Endothelial cell of umbilical vein (primary cell): ENCODE measurements at regions not wholly inside any gene's neighbourhood (a gene's known extent, or its start where the extent isn't known, plus 50 kb on each side); places are given as distances from the start of the nearest gene placed in this dataset.

Experiments
- BruUV-seq: library from RNA; stranded (reverse); fragments of 400-500 nt; replicated peaks from 2 replicates; lab custom pipeline; 2021; lab: Mats Ljungman, UMichigan
- CTCF ChIA-PET: fragments of 300-600, 350-600 bp; sonication (Branson Sonifier 250); formaldehyde crosslinking; loops from one replicate; lab custom pipeline; 2021; ENCODE audit warnings: antibody characterized with exemption, inconsistent platforms; lab: Charles Lee
- POLR2A ChIA-PET: fragments of 300-600, 350-600 bp; sonication (Branson Sonifier 250); formaldehyde crosslinking; loops from one replicate; lab custom pipeline; 2021; ENCODE audit warnings: antibody characterized with exemption, inconsistent platforms; lab: Charles Lee
- DNase-seq: peaks from one replicate; pipeline ENCODE4 v3.0.0-alpha.2; 2011; ENCODE audit warnings: low read depth, low spot score
- FAIRE-seq: peaks from 2 replicates; lab custom pipeline; 2011; peaks lifted over from hg19 to GRCh38; lab: Jason Lieb, UNC
- H2AFZ ChIP-seq: 2 replicates; pipeline ENCODE4 v1.6.0; 2012; ENCODE audit warnings: low read depth, low read length, control low read depth, inconsistent platforms
- H3K27ac ChIP-seq: 2 replicates; pipeline ENCODE4 v1.5.1; 2011; ENCODE audit warnings: low read depth, mild to moderate bottlenecking, control low read depth, low read length, moderate library complexity; ENCODE audit not compliant: insufficient read depth
- H3K27me3 ChIP-seq, 2 experiments: 2 replicates each; pipeline versions ENCODE4 v1.6.0 to v1.6.1; 2011; ENCODE audit warnings: low read length in 2 of 2, mixed read lengths in 1 of 2; ENCODE audit not compliant: control insufficient read depth in 2 of 2, insufficient read depth in 2 of 2
- H3K36me3 ChIP-seq, 2 experiments: 2 replicates in 1 of 2; 3 replicates in 1 of 2; pipeline ENCODE4 v1.5.1; 2011; ENCODE audit warnings: low read length in 2 of 2, mild to moderate bottlenecking in 1 of 2, moderate library complexity in 1 of 2; ENCODE audit not compliant: control insufficient read depth in 2 of 2, insufficient read depth in 2 of 2; ENCODE audit errors: extremely low read depth in 1 of 2
- H3K4me1 ChIP-seq: 3 replicates; pipeline ENCODE4 v1.5.1; 2011; ENCODE audit warnings: mild to moderate bottlenecking, low read length; ENCODE audit not compliant: control insufficient read depth, insufficient read depth; ENCODE audit errors: extremely low read depth
- H3K4me2 ChIP-seq: 2 replicates; pipeline ENCODE4 v1.6.1; 2011; ENCODE audit warnings: low read length, control low read depth, mixed read lengths; ENCODE audit not compliant: insufficient read depth
- H3K4me3 ChIP-seq, 3 experiments: fragments of 200-600 bp in 1 of 3; sonication (generic), shearing (Covaris generic) in 1 of 3; replicated peaks in 1 of 3; 2 replicates each; pipeline ENCODE4 v1.5.1; 2011 to 2016; ENCODE audit warnings: control low read depth in 3 of 3, low read length in 3 of 3, mild to moderate bottlenecking in 2 of 3, inconsistent platforms in 1 of 3, low read depth in 1 of 3, moderate library complexity in 1 of 3; ENCODE audit not compliant: insufficient read depth in 1 of 3
- H3K79me2 ChIP-seq: 2 replicates; pipeline ENCODE4 v1.6.0; 2012; ENCODE audit warnings: low read length, inconsistent platforms; ENCODE audit not compliant: control insufficient read depth, insufficient read depth
- H3K9ac ChIP-seq: replicated peaks from 2 replicates; pipeline ENCODE3; 2011; ENCODE audit warnings: low read length, control low read depth; ENCODE audit not compliant: insufficient read depth; ENCODE audit errors: extremely low read depth
- H3K9me1 ChIP-seq: replicated peaks from 3 replicates; pipeline ENCODE4 v1.6.0; 2011; ENCODE audit warnings: mild to moderate bottlenecking, low read length; ENCODE audit not compliant: control insufficient read depth, insufficient read depth; ENCODE audit errors: extremely low read depth
- H3K9me3 ChIP-seq: replicated peaks from 2 replicates; pipeline ENCODE4 v1.5.1; 2012; ENCODE audit warnings: low read length, inconsistent platforms; ENCODE audit not compliant: control insufficient read depth, insufficient read depth
- H4K20me1 ChIP-seq: replicated peaks from 2 replicates; pipeline ENCODE3; 2011; ENCODE audit warnings: mild to moderate bottlenecking, low read length; ENCODE audit not compliant: control insufficient read depth, insufficient read depth; ENCODE audit errors: extremely low read depth
- CTCF ChIP-seq, 2 donors: IDR thresholded peaks; 1 replicate in 1 of 2; 2 replicates in 1 of 2; pipeline ENCODE4 v1.5.1; 2011; ENCODE audit warnings: low read length in 2 of 2, mild to moderate bottlenecking in 2 of 2, moderate library complexity in 2 of 2, control low read depth in 1 of 2, inconsistent platforms in 1 of 2, low read depth in 1 of 2; ENCODE audit not compliant: insufficient read depth in 1 of 2; ENCODE audit errors: extremely low read depth in 1 of 2
- EZH2 ChIP-seq: IDR thresholded peaks from 2 replicates; pipeline ENCODE4 v1.6.1; 2012; ENCODE audit warnings: borderline replicate concordance, low read depth, mild to moderate bottlenecking, moderate library complexity, low read length, inconsistent platforms; ENCODE audit not compliant: severe bottlenecking
- FOS ChIP-seq: IDR thresholded peaks from 2 replicates; pipeline ENCODE4 v1.6.1; 2011; ENCODE audit warnings: mild to moderate bottlenecking, low read length, moderate library complexity, borderline replicate concordance; ENCODE audit not compliant: insufficient read depth
- GATA2 ChIP-seq: IDR thresholded peaks from 2 replicates; pipeline ENCODE4 v1.7.0; 2011; ENCODE audit warnings: low read depth, mild to moderate bottlenecking, moderate library complexity, mixed read lengths, low read length; ENCODE audit not compliant: insufficient read length, insufficient read depth
- JUN ChIP-seq: IDR thresholded peaks from 2 replicates; pipeline ENCODE4 v1.6.1; 2011; ENCODE audit warnings: borderline replicate concordance, low read depth; ENCODE audit not compliant: insufficient read length, insufficient read depth
- MAX ChIP-seq: IDR thresholded peaks from 2 replicates; pipeline ENCODE4 v1.6.1; 2011; ENCODE audit not compliant: insufficient read depth, insufficient read length
- MYC ChIP-seq: IDR thresholded peaks from one replicate; pipeline ENCODE4 v1.6.1; 2011; ENCODE audit warnings: mild to moderate bottlenecking, low read depth, low read length
- POLR2A ChIP-seq: IDR thresholded peaks from 2 replicates; pipeline ENCODE4 v1.6.1; 2012; ENCODE audit warnings: low read depth, mild to moderate bottlenecking, control low read depth, low read length
- POLR2AphosphoS5 ChIP-seq: IDR thresholded peaks from 2 replicates; pipeline ENCODE4 v1.6.1; 2012; ENCODE audit warnings: low read depth, mild to moderate bottlenecking, control low read depth, low read length, moderate library complexity; ENCODE audit not compliant: insufficient read depth
- dilution Hi-C: fragments of 300-500 bp; cut with MboI; formaldehyde crosslinking; loops from one replicate; pipeline ENCODE4 v1.15.0; 2019; ENCODE audit warnings: low sequenced_read_pairs; ENCODE audit not compliant: extremely low pct_ligation_motif_present
- intact Hi-C: fragments of 100-400 bp; cut with micrococcal nuclease; formaldehyde crosslinking; loops from one replicate; pipeline ENCODE4 v1.10.0; 2022

- Histone ChIP-seq H3K4me3 (no peak overlapping the region), H4K20me1 (no peaks in the 10 kb centered on the region), H3K79me2 (no peaks in the 10 kb centered on the region), H3K9me3 (no peaks in the 10 kb centered on the region), H2AFZ (no peak overlapping the region), H3K9ac (no peak overlapping the region), H3K4me1 (no peaks in the 10 kb centered on the region), H3K4me2 (no peak overlapping the region), H3K9me1 (no peaks in the 10 kb centered on the region), H3K27me3 (peaks cover 1 to 20% of the 10 kb centered on the region in 2 experiments), H3K27ac (no peak overlapping the region), H3K36me3 (no peaks in the 10 kb centered on the region)
- DNase-seq, result no peak
- no peak for TF ChIP-seq MAX
- TF ChIP-seq EZH2, result no peak
- no peak for TF ChIP-seq POLR2A
- TF ChIP-seq CTCF (IDR thresholded peaks at IDR 0.05; ENCODE audit: extremely low read depth in 1 of 2, insufficient read depth in 1 of 2, low read depth in 1 of 2, low read length in 2 of 2), result no peak
- TF ChIP-seq FOS, result no peak
- no peak for TF ChIP-seq MYC
- TF ChIP-seq JUN, result no peak
- TF ChIP-seq GATA2, result no peak
- no peak for TF ChIP-seq POLR2AphosphoS5
- BruUV-seq, result no TSS peak
- dilution Hi-C loops, result no loop called here
- CTCF ChIA-PET, result no interaction called here
- POLR2A ChIA-PET, result no interaction called here
- no peak for FAIRE-seq
- intact Hi-C loops, result no loop called here
Observed at GRCh38 chr13:48761256-48761655, 107.5 kb downstream of the CYSLTR2 start.
